ENCODE measurements at regions not wholly inside any gene's neighbourhood (a gene's known extent, or its start where the extent isn't known, plus 50 kb on each side); places are given as distances from the start of the nearest gene placed in this dataset.

DNA sequence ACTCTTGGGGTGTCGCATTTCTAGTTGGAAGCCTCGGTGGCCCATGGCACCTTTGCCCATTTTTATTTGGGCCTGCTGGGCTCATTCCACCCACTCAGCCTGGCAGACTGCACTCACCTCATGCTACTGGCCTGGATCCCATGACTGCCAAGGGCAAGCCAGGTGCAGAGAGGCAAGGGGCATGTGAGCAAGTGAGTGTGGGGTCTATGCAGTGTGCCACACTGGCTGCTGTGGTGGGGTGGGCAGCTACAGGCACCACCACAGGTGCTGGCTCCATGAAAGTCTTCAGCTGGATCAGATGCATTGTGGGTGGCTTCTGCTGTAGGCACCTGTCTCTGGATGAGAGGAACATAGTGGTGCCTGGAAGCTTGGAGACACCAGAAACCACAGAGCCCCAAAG, 220.8 kb downstream of the POLR1F start:
- DNase-seq (ENCODE audit: low read depth): no peak
- no peak overlapping the region for H3K4me3 ChIP-seq (ENCODE audit: low read depth, low read length)
- no peak for TF ChIP-seq CTCF (IDR thresholded peaks at IDR 0.05; ENCODE audit: insufficient read depth, low read depth, low read length, missing control alignments)

- no peak overlapping the region for H3K4me3 ChIP-seq (ENCODE audit: low read depth, low read length)
- no peak for DNase-seq (ENCODE audit: low read depth)
- no peak for TF ChIP-seq CTCF (IDR thresholded peaks at IDR 0.05; ENCODE audit: insufficient read depth, low read depth, low read length, missing control alignments)
Observed at GRCh38 chr7:19482628-19483027, 226.2 kb downstream of the POLR1F start.

DNA sequence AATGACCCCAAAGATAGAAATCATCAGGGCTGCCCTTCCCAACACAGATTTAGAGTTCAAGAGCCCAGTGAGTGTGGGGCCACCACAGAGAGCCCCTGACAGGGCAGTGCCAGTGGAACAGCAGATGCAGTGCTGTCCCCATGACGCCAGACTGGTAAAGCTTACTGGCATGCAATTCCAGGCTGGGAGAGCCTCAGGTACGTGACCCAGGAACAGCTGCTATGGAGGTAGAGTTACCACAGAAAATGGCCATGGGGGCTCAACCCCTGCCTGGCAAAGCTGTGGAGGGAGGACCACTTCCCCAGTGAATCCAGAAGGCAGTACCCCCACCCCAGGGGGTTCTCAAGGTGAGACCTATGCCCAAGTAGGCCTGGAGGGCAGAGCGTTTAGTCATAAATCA, 228.5 kb downstream of the POLR1F start:
- DNase-seq (ENCODE audit: low read depth): no peak
- TF ChIP-seq CTCF (IDR thresholded peaks at IDR 0.05; ENCODE audit: insufficient read depth, low read depth, low read length, missing control alignments): no peak
- no peak overlapping the region for H3K4me3 ChIP-seq (ENCODE audit: low read depth, low read length)

DNA sequence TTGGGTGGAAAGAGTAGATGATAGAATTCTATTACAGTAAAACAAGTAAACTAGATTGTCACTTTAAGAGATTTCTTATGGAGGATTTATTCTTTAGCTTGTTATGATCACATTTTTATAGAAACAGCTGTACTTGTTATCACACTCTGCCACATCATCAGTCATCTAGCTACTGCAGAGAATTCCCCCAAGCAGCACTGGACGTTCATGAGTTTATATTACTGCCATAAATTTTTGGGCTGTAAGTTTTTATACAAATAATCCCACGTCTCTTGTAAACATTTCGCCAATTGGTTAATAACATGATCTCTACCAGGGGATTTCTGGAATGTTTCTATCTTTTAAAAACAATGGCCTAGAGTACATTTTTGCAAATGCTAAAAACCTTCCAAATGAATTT, 238.8 kb downstream of the POLR1F start:
- DNase-seq (ENCODE audit: low read depth): no peak
- H3K4me3 ChIP-seq (ENCODE audit: low read depth, low read length): no peak overlapping the region
- no peak for TF ChIP-seq CTCF (IDR thresholded peaks at IDR 0.05; ENCODE audit: insufficient read depth, low read depth, low read length, missing control alignments)

DNA sequence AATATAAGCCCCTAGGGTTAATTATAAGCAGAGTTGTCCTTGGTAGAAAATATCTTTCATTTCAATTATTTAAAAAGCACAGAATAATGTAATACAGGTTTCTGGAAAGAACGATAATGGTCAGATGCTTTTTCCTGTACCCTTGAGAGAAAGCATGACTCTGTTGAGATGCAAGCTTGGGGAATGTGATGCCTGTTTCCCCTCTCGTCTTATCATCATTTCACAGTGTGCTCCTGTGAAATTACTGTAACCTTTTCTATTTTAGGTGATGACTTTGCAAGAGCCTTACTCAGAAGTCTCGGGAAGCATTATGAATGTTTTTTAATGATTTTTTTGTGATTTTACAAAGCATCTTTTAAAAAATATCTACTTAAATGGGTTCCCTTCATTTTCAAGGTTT, 243.0 kb downstream of the POLR1F start:
- TF ChIP-seq CTCF (IDR thresholded peaks at IDR 0.05; ENCODE audit: insufficient read depth, low read depth, low read length, missing control alignments): no peak
- no peak overlapping the region for H3K4me3 ChIP-seq (ENCODE audit: low read depth, low read length)
- DNase-seq (ENCODE audit: low read depth): no peak

- DNase-seq (ENCODE audit: low read depth): no peak
- H3K4me3 ChIP-seq (ENCODE audit: low read depth, low read length): no peak overlapping the region
- TF ChIP-seq CTCF (IDR thresholded peaks at IDR 0.05; ENCODE audit: insufficient read depth, low read depth, low read length, missing control alignments): no peak
Observed at GRCh38 chr7:19464751-19465150, 244.1 kb downstream of the POLR1F start.

- no peak for DNase-seq (ENCODE audit: low read depth)
- H3K4me3 ChIP-seq (ENCODE audit: low read depth, low read length): no peak overlapping the region
- no peak for TF ChIP-seq CTCF (IDR thresholded peaks at IDR 0.05; ENCODE audit: insufficient read depth, low read depth, low read length, missing control alignments)
Observed at GRCh38 chr7:19464241-19464640, 244.6 kb downstream of the POLR1F start.

Data from GM12865 (cell line).